Fibroblast of pulmonary artery (primary cell): ENCODE measurements at regions not wholly inside any gene's neighbourhood (a gene's known extent, or its start where the extent isn't known, plus 50 kb on each side); places are given as distances from the start of the nearest gene placed in this dataset.
A peak's percentile ranks its signal among the peaks of the same experiment; 100 is the strongest.

Experiments used
- DNase-seq: peaks from one replicate; pipeline ENCODE4 v3.0.0-alpha.2; 2010; ENCODE audit warnings: low read depth
- H3K4me3 ChIP-seq: replicated peaks from 2 replicates; pipeline ENCODE4 v1.5.1; 2011; ENCODE audit warnings: low read depth, mild to moderate bottlenecking, control low read depth, low read length, moderate library complexity
- TF ChIP-seq, protein P1 (sequence below): IDR thresholded peaks from 2 replicates; pipeline ENCODE4 v1.5.1; 2011; ENCODE audit warnings: mild to moderate bottlenecking, control low read depth, low read length, inconsistent platforms; ENCODE audit errors: missing control alignments

DNA sequence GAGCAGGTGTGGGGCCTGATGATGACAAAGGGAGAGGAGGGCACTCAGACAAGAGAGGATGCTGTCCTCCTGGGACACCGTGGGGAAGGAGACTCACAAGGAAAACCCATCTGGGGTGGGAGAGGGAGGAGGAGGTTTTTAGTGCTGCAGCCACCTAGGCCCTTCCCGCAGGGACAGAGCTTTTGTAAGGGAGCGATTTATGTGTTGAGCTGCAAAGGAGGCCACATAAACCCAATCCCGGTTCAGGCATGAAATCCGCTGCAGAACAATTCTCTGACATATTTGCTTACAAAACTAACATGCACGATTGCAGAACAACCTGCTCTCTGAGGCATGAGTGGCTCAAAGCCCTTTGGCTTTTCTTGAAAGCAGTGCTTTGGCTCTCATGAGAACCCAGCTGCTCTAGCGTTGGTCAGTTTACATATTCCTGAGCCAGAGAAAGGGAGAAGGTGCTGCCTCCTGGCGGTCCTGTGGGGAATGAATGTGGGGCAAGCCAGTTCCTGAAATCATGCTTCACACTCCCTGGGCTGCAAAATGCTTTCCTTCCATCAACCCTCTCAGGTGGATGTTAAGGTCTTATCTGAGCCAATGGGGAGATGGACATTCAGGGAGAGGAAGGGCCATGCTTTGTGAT lies 122.4 kb upstream of the NLRP1 start:
- peak; percentile 65 for DNase-seq
- H3K4me3 ChIP-seq, result no peak overlapping the region
- TF ChIP-seq, protein P1, sequence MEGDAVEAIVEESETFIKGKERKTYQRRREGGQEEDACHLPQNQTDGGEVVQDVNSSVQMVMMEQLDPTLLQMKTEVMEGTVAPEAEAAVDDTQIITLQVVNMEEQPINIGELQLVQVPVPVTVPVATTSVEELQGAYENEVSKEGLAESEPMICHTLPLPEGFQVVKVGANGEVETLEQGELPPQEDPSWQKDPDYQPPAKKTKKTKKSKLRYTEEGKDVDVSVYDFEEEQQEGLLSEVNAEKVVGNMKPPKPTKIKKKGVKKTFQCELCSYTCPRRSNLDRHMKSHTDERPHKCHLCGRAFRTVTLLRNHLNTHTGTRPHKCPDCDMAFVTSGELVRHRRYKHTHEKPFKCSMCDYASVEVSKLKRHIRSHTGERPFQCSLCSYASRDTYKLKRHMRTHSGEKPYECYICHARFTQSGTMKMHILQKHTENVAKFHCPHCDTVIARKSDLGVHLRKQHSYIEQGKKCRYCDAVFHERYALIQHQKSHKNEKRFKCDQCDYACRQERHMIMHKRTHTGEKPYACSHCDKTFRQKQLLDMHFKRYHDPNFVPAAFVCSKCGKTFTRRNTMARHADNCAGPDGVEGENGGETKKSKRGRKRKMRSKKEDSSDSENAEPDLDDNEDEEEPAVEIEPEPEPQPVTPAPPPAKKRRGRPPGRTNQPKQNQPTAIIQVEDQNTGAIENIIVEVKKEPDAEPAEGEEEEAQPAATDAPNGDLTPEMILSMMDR, result peak; percentile 81

DNA sequence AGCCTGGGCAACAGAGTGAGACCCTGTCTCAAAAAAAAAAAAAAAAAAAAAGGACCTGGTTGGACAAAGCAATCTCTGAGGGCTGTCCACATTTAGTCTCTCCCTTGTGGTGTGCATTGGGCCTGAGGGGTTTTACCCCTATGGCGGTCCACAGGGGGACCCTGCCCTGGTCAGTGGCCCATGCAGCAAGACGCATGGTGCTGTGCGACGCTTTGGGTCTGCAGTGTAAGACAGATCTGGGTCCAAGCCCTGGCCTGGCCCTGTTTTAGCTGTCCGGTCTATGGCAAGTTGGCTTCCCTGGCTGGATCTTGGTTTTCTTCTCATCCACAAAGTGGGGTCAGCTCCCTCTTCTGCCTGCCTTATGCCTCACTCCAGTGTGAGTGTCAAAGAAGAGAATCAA lies 123.2 kb upstream of the NLRP1 start:
- no peak for DNase-seq
- TF ChIP-seq, protein P1, result no peak
- H3K4me3 ChIP-seq, result no peak overlapping the region

DNA sequence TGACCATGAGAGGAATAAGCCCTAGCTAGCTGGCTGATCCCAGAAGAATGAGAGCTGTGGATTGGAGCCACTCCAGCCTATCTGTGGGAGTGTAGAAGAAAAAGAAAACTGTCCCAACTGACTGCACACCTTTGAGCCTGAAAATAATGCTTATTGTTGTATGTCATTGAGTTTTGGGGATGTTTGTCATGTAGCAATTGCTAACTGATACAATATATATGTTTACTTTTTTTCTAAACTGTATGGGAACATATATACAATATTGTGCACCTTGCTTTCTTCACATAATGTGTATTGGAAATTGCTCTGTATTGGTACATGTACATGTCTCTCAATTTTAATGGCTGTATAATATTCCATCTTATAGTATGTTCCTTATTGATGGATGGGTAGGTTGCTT lies 124.0 kb upstream of the NLRP1 start:
- TF ChIP-seq, protein P1, result no peak

DNA sequence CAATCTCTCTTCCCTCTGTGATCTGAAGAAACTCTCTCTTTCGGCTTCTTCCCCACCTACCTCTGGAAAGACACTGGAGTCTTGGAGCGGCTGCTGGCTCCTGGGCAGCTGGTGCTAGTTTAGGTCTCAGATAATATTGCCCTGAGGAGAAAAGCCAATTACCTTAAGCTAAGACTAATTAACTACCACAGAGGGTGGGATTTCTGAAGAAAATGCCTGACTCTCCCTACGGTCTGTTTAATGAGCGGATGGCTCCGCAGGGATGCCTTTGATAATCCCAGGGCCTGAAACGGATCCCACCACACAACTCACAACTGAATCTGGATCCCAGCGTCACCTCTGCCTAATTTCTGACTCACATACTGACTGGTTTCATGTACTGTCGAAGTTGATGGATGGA lies 127.0 kb upstream of the NLRP1 start:
- DNase-seq, result no peak
- TF ChIP-seq, protein P1, result no peak

More for the DNA sequence above, 124.0 kb upstream of the NLRP1 start:
- no peak for DNase-seq
- no peak overlapping the region for H3K4me3 ChIP-seq

DNA sequence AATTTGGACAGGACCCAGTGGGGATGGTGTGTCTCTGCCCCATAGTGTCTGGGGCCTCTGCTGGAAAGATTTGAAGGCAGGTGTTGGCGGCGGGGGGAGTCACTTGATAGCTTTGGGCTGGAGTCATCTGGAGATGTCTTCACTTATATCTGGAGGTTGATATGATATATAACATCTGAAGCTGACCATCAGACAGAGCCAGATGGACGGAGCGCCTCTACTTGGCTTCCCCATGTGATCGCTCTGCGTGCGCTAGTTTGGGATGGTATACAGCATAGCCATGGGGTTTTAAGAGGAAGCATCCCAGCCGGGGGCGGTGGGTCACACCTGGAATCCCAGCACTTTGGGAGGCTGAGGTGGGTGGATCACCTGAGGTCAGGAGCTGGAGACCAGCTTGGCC lies 130.7 kb upstream of the NLRP1 start:
- H3K4me3 ChIP-seq, result no peak overlapping the region
- no peak for DNase-seq
- TF ChIP-seq, protein P1, result no peak

More for the DNA sequence above, 127.0 kb upstream of the NLRP1 start:
- no peak overlapping the region for H3K4me3 ChIP-seq

DNA sequence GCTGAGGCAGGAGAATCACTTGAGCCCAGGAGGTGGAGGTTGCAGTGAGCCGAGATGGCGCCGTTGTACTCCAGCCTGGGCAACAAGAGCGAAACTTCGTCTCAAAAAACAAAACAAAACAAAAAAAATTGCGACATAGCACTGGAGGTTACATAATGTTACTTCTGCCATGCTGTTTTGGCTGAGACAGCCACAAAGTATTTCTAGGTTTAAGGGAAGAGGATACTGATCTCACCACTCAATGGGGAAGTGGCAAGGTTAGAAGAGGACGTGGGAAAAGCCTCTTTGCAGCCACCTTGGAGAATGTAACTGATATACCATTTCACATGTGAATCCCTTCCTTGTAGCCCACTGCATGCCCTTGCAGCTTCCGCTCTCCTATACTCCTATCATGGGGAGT lies 131.2 kb upstream of the NLRP1 start:
- no peak for DNase-seq
- TF ChIP-seq, protein P1, result no peak
- no peak overlapping the region for H3K4me3 ChIP-seq

DNA sequence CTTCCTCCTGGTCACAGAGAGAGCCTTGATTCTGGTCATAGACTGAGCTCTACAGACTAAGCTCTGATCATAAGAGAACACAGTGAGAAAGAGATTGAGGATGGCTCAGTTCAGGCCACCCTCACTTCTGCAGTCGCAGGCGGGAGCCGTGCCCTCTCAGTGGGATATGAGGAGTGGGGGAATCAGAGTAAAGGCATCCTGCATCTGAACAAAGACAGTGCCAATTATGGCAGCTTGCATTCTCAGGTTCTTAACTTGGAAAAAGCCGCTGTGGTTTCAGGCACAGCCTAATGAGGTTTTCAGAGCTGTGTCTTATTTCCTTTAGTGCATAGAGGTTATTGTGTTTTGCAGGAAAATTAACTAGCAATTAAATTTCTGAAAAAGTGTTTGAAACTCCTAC lies 134.4 kb upstream of the NLRP1 start:
- TF ChIP-seq, protein P1, result no peak
- no peak overlapping the region for H3K4me3 ChIP-seq
- no peak for DNase-seq
